Glomerular visceral epithelial cell (primary cell): ENCODE measurements at regions not wholly inside any gene's neighbourhood (a gene's known extent, or its start where the extent isn't known, plus 50 kb on each side); places are given as distances from the start of the nearest gene placed in this dataset.
"Not testable (repeated sequence)": the region's sequence is repeated elsewhere in the genome, so short reads cannot be mapped to it uniquely, and the experiment has no call there.

Experiments used
- DNase-seq: peaks from one replicate; pipeline ENCODE4 v3.0.0-alpha.2; 2016; ENCODE audit errors: extremely low spot score

- DNase-seq: no peak
These were observed 619.8 kb downstream of the JRKL start for GRCh38 chr11:97009613-97010012.

GRCh38 chr11:97010997-97011396 is 621.2 kb downstream of the JRKL start:
- DNase-seq: not testable (repeated sequence)

- DNase-seq: no peak
These were observed 625.5 kb downstream of the JRKL start for GRCh38 chr11:97015327-97015726.

- DNase-seq: no peak
These were observed 629.5 kb downstream of the JRKL start for GRCh38 chr11:97019305-97019704.

DNA sequence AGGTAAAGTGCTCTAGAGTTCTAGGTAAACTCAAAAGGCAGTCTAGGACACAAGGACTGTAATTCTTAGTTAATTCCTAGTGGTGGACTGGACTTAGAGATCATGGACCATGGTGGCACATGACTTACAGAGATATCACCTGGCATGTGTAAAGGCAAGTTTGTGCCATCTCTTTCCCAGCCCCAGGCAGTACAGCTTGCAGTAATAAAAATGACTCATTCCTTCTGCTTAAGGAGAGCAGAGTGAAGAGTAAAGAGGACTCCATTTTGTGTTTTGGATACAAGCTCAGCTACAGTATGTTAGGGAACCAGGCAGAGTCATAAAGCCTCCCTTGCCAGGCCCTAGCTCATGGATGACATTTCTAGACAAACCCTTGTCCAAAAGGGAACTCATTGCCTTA is 629.9 kb downstream of the JRKL start:
- DNase-seq: no peak

DNA sequence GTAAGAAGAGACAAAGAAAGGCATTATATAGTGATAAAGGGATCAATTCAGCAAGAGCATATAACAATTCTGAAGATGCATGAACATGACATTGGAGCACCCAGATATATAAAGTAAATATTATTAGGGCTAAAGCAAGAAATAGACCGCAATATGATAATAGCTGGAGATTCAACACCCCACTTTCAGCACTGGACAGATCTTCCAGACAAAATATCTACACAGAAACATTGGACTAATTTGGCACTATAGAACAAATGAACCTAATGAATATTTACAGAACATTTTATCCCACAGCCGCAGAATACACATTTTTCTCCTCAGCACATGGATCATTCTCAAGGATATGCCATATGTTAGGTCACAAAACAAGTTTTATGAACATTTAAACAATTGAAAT is 633.1 kb downstream of the JRKL start:
- DNase-seq: no peak

DNA sequence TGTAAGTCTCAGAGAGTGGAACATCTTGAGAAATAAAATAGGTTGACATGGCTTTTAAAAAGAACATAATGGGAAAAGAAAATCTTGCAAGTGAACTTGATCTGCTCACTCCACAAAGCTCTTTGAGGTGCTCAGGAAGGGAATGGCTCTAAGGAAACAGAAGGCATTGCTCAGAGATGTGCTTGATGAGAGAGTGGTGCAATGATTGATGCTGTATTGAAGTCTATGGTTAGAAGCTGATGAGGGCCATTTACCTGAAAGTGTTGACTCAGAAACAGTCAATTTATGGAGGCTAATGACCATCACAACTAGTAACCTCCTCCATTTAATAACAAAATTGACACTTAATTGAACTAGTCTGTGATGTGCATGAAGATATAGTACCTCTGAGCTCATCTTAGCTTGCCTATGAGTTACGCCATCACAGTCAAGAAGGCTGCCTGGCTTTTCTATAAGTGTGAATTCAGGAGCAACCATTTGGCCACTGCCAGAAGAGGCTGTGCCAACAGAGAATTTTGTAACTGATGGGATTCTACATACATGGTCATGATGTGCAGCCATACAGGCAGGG is 639.1 kb downstream of the JRKL start:
- DNase-seq: no peak

DNA sequence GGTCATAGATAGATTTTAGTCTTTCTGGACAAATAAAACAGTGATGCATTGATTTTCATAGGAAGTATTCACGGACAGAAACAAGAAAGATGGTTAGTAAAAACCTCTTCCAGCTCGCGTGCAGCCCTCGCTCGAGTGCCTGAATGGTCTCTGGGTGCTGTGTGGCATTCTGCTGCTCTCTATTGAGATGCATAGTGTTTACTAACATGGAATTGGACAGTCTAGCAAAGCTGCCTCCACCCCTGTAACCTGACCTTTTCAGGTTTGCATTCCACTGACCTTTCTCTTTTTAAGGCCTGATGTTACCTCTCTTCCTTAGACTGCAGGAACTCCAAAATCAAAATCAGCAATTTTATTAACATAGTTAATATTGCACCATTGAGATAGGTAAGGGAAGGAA is 643.4 kb downstream of the JRKL start:
- DNase-seq: no peak

- no peak for DNase-seq
These were observed 658.7 kb downstream of the JRKL start for GRCh38 chr11:97048481-97048880.

DNA sequence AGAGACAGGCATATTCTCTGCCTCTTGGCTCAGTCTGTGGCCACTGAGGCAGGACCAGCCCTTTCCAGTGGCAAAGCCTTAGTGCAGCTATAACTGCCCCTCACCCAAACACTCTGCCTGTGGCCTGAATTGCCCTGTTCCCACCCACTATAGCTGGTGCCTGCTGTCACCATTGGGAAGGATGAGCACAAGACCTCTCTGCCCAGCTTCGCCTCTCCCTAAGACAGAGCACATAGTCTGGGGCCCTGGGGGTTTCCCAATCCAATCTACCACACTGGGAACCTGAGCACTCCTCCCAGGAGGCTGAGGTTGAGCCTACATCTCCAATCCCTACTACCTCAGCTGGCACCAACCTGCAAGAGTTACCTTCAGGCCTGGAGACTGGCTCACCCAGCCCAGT is 670.4 kb downstream of the JRKL start:
- DNase-seq: no peak

DNA sequence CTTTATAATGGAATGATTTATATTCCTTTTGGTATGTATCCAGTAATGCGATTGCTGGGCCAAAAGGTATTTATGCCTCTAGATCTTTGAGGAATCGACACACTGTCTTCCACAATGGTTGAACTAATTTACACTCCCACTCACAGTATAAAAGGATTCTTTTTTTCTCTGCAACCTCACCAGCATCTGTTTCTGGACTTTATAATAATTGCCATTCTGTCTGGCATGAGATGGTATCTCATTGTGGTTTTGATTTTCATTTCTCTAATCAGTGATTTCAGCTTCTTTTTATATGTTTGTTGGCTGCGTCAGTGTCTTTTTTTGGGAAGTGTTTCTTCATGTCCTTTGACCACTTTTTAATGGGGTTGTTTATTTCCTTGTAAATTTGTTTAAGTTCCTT is 679.3 kb downstream of the JRKL start:
- DNase-seq: no peak

- DNase-seq: no peak
These were observed 682.6 kb downstream of the JRKL start for GRCh38 chr11:97072420-97072819.

- DNase-seq: not testable (repeated sequence)
These were observed 686.9 kb downstream of the JRKL start for GRCh38 chr11:97076666-97077065.

DNA sequence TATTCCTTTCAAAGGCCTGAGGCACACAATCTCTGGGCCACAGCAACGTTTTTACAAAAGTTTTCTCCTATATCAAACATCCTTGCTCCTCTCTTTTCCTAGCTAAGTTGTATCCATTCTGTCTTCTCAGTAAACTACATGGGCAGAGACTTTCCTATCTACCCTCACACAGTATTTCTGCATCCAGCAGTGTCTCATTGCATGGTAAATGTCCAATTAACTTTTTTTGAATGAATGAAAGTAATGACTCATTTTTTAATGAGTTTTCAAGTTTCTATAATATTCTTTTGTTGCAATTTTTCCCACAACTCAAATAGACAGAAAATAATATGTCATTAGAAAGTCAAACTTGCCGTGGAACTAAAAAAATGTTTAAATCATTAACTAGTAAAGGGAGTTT is 688.6 kb downstream of the JRKL start:
- DNase-seq: no peak

GRCh38 chr11:97079244-97079643 is 689.4 kb downstream of the JRKL start:
- DNase-seq: no peak

GRCh38 chr11:97087419-97087818 is 697.6 kb downstream of the JRKL start:
- no peak for DNase-seq

DNA sequence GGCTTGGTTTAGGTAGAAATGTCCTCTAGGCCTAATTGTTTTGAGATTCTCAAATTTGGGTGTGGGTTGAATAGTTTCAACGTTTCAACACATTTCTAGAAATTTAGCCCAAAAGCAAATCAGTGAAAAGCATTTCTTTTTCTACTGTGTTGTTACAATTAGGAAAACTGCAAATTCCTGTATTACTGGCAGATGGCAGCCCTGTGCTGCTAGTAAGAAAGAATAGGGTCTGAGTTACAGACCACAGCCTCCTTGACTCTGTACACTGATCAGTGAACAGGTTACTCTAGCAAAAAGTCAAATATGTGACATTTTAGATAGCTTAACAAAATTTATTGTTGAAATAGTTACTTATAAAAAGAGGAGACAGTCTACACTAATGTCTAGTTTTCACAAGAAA is 703.0 kb downstream of the JRKL start:
- peak; percentile 2 for DNase-seq

DNA sequence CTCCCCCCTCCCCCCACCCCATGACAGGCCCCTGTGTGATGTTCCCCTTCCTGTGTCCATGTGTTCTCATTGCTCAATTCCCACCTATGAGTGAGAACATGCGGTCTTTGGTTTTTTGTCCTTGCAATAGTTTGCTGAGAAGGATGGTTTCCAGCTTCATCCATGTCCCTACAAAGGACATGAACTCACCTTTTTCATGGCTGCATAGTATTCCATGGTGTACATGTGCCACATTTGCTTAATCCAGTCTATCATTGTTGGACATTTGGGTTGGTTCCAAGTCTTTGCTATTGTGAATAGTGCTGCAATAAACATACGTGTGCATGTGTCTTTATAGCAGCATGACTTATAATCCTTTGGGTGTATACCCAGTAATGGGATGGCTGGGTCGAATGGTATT is 712.4 kb downstream of the JRKL start:
- not testable (repeated sequence) for DNase-seq

- DNase-seq: no peak
These were observed 717.8 kb downstream of the JRKL start for GRCh38 chr11:97107604-97108003.

DNA sequence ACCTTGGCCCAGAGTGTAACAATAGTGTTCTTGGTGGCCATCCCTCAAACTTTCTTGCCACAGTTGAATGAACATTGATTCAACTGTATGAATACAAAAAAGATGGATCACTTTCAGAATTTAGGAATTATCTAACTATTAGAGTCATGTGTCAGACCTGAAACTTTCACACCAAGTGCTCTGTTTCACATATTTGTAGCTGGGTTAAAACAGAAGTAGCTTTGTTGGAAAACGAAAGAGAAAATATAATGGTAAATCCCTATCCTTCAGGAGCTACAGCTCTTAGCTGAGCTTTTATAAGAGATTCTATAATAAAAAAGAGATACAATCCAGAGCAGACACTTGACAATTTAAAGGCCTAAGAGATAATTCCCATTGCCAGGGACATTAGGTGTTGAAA is 719.3 kb downstream of the JRKL start:
- DNase-seq: no peak

DNA sequence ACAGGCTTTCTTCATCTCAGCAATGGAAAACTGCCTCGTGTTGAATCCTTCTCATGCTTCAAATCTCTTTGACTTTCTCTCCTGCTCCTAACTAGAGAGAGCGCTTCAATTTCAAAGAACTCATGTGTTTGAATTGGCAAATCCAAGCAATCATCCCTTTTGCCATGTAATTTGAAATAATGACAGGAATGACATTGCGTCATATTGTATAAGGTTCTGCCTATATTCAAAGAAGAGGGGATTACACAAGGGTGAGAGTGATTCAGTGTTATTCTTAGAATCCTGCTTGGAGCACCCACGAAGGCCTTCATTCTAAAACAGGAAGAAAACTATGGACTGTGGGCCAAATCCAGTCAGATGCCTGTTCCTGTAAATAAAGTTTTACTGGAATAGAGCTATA is 720.6 kb downstream of the JRKL start:
- DNase-seq: no peak

GRCh38 chr11:97111559-97111958 is 721.7 kb downstream of the JRKL start:
- no peak for DNase-seq

DNA sequence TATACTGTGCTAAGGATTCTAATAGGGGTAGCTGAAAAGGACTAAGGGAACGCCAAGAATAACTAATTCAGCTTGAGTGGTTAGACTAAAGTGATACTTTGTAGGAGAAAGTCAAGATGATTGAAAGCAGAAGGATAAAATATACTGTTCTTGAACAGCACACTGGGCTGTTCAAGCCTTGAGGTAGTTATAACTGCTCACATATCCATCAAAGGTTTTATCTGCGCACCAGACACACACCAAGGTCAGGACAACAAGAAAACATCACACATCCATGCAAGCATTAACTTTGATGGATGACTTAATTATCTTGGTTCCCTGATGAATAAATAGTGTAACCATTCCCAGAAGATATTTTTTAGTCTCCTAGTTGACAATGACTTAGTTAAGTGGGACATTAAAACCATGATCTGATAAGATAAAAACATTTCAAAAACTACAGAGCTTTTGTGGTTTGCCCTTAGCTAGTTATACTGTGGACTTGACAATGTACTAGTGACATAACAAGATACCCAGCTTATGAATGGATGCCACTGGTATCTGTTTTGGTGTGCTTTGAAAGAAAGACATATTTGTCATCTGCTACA is 728.9 kb downstream of the JRKL start:
- no peak for DNase-seq

- DNase-seq: no peak
These were observed 733.4 kb downstream of the JRKL start for GRCh38 chr11:97123237-97123636.
